CD4-positive, alpha-beta T cell (primary cell): ENCODE measurements at regions not wholly inside any gene's neighbourhood (a gene's known extent, or its start where the extent isn't known, plus 50 kb on each side); places are given as distances from the start of the nearest gene placed in this dataset.

ENCODE experiments used
- ATAC-seq: fragments of 200-7000 bp; cut with Tn5 transposase; one replicate; pipeline ENCODE4 v1.10.0; 2022; ENCODE audit warnings: mild to moderate bottlenecking; ENCODE audit not compliant: poor library complexity
- CTCF ChIA-PET: fragments of 350-600 bp; sonication (Branson Sonifier 250); formaldehyde crosslinking; loops from one replicate; lab custom pipeline; 2021; ENCODE audit warnings: antibody characterized with exemption, inconsistent platforms; lab: Charles Lee
- POLR2A ChIA-PET: fragments of 350-600 bp; sonication (Branson Sonifier 250); formaldehyde crosslinking; loops from one replicate; lab custom pipeline; 2021; ENCODE audit warnings: antibody characterized with exemption, inconsistent platforms; lab: Charles Lee
- DNase-seq, 14 experiments: peaks; one replicate each; pipeline ENCODE4 v3.0.0-alpha.2; 2013 to 2020; ENCODE audit warnings: mixed read lengths in 2 of 14
- H3K27ac ChIP-seq, 2 donors: one replicate each; pipeline versions ENCODE4 v1.5.1 to v1.7.0; 2013; ENCODE audit warnings: low read length in 2 of 2, low read depth in 1 of 2, mild to moderate bottlenecking in 1 of 2
- H3K27me3 ChIP-seq, 2 experiments: 1 replicate in 1 of 2; 2 replicates in 1 of 2; pipeline versions ENCODE4 v1.6.1 to v1.7.0; 2013; ENCODE audit warnings: low read length in 2 of 2, control low read depth in 1 of 2, mild to moderate bottlenecking in 1 of 2, moderate library complexity in 1 of 2; ENCODE audit not compliant: insufficient read depth in 2 of 2, control insufficient read depth in 1 of 2
- H3K36me3 ChIP-seq: one replicate; pipeline ENCODE4 v1.6.1; 2013; ENCODE audit warnings: low read length, control low read depth; ENCODE audit not compliant: insufficient read depth
- H3K4me1 ChIP-seq: one replicate; pipeline ENCODE4 v1.6.1; 2013; ENCODE audit warnings: low read length, control low read depth; ENCODE audit not compliant: insufficient read depth
- H3K4me3 ChIP-seq: one replicate; pipeline ENCODE4 v1.5.1; 2013; ENCODE audit warnings: mild to moderate bottlenecking, low read length, moderate library complexity
- H3K9me3 ChIP-seq, 2 experiments: 1 replicate in 1 of 2; 2 replicates in 1 of 2; pipeline versions ENCODE4 v1.6.1 to v1.7.0; 2013; ENCODE audit warnings: low read length in 2 of 2, mild to moderate bottlenecking in 2 of 2, control low read depth in 1 of 2, moderate library complexity in 1 of 2; ENCODE audit not compliant: control insufficient read depth in 1 of 2, insufficient read depth in 1 of 2
- H3K27ac Mint-ChIP-seq: one replicate; pipeline ENCODE4 v1.8.0; 2020; ENCODE audit warnings: mixed read lengths
- H3K27me3 Mint-ChIP-seq: one replicate; pipeline ENCODE4 v1.8.0; 2021; ENCODE audit warnings: mixed read lengths
- H3K36me3 Mint-ChIP-seq: one replicate; pipeline ENCODE4 v1.8.0; 2021; ENCODE audit warnings: low read depth, mixed read lengths
- H3K4me1 Mint-ChIP-seq: one replicate; pipeline ENCODE4 v1.8.0; 2021; ENCODE audit warnings: low read depth, mixed read lengths
- H3K4me3 Mint-ChIP-seq: one replicate; pipeline ENCODE4 v1.8.0; 2020; ENCODE audit warnings: mild to moderate bottlenecking, mixed read lengths
- H3K9me3 Mint-ChIP-seq: one replicate; pipeline ENCODE4 v1.8.0; 2020; ENCODE audit warnings: mixed read lengths
- intact Hi-C, 2 experiments: fragments of 100-400 bp; cut with DNase I in 1 of 2; cut with micrococcal nuclease in 1 of 2; formaldehyde crosslinking; loops; one replicate each; pipeline versions ENCODE4 v1.15.1 to v1.9.0; 2023 to 2025; cut with DNase I, micrococcal nuclease
- TF ChIP-seq, protein P1 (sequence below): fragments of 200-600 bp; IDR thresholded peaks from one replicate; pipeline ENCODE4 v1.8.0; 2022; ENCODE audit warnings: antibody characterized with exemption, mild to moderate bottlenecking

DNA sequence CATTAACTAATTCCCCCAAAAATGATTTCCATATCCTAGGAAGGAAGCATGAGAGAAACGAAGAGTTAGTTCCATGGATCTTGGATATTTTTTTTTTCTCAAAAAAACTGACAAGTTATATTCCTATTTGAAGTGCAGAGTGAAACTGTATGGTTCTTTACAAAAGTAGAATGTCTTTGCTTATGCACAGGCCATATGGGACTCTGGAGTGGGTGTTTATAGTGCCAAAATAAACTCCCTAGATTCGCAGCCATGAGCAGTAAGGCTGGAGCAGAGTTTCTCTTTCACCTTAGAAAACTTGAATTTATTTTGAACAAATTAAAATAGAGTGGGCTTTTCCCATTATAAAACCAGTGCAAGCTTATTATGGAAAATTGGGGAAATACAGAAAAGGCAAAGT lies 239.7 kb downstream of the PDCD6IP start:
- H3K4me3 Mint-ChIP-seq, result no peak overlapping the region
- no peak overlapping the region for H3K27ac Mint-ChIP-seq
- no peaks in the 10 kb centered on the region for H3K27me3 Mint-ChIP-seq
- no peaks in the 10 kb centered on the region for H3K36me3 ChIP-seq
- H3K36me3 Mint-ChIP-seq, result no peaks in the 10 kb centered on the region
- H3K4me1 Mint-ChIP-seq, result no peaks in the 10 kb centered on the region
- no peak for ATAC-seq
- TF ChIP-seq, protein P1, sequence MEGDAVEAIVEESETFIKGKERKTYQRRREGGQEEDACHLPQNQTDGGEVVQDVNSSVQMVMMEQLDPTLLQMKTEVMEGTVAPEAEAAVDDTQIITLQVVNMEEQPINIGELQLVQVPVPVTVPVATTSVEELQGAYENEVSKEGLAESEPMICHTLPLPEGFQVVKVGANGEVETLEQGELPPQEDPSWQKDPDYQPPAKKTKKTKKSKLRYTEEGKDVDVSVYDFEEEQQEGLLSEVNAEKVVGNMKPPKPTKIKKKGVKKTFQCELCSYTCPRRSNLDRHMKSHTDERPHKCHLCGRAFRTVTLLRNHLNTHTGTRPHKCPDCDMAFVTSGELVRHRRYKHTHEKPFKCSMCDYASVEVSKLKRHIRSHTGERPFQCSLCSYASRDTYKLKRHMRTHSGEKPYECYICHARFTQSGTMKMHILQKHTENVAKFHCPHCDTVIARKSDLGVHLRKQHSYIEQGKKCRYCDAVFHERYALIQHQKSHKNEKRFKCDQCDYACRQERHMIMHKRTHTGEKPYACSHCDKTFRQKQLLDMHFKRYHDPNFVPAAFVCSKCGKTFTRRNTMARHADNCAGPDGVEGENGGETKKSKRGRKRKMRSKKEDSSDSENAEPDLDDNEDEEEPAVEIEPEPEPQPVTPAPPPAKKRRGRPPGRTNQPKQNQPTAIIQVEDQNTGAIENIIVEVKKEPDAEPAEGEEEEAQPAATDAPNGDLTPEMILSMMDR, result no peak
- H3K27me3 ChIP-seq, result no peaks in the 10 kb centered on the region
- H3K9me3 ChIP-seq, result no peaks in the 10 kb centered on the region
- H3K4me1 ChIP-seq, result no peaks in the 10 kb centered on the region
- H3K4me3 ChIP-seq, result no peak overlapping the region
- DNase-seq, result no peak
- ChIA-PET POLR2A (no interaction called here), CTCF (no interaction called here)
- H3K27ac ChIP-seq, result no peak overlapping the region
- intact Hi-C loops, result no loop called here
- H3K9me3 Mint-ChIP-seq, result no peaks in the 10 kb centered on the region

DNA sequence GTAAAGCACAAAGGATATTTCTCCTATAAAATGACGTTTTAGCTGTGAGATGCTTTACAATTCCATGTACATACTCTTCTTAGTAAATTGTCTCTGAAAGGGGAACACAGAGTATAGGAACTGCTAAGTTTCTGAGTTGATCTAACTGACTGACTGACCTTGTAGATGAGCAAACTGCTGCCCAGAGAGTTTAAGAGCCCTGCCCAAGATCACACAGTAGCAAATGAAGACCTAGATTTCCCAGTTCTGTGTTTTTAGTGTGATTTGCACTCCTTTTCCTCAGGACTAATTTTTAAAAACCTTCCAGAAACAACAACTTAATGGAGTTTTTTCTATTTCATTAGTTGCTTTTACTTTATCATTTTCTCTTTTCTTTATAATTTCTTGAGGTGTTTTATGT lies 247.7 kb downstream of the PDCD6IP start:
- no peak overlapping the region for H3K27ac ChIP-seq
- POLR2A ChIA-PET, result no interaction called here

DNA sequence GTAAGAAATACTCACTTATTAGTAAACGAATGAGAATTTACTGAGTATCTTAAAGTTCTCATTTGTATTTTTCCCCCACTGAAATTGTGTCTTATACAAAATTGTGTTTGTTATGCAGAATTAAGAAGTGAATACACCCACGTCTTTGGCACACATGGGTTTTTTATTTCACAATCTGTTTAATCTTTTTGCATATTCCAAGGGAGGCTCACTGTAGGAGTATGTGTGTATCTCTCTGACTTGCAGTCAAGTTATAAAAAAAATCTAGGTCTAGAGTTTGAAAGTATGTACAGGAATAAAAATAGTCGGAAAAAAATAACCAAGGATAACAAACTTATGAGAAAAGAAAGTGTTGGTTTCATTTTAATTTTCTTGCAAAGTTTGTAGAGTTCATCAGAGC lies 255.2 kb downstream of the PDCD6IP start:
- ATAC-seq, result no peak
- no peaks in the 10 kb centered on the region for H3K9me3 ChIP-seq
- no peaks in the 10 kb centered on the region for H3K36me3 Mint-ChIP-seq
- H3K4me1 Mint-ChIP-seq, result no peaks in the 10 kb centered on the region
- H3K27ac Mint-ChIP-seq, result no peak overlapping the region
- no peaks in the 10 kb centered on the region for H3K9me3 Mint-ChIP-seq
- H3K27me3 Mint-ChIP-seq, result peaks cover 10% of the 10 kb centered on the region
- CTCF ChIA-PET, result no interaction called here
- no peak overlapping the region for H3K4me3 Mint-ChIP-seq
- no peak overlapping the region for H3K27ac ChIP-seq
- H3K27me3 ChIP-seq, result no peaks in the 10 kb centered on the region
- intact Hi-C loops, result no loop called here
- TF ChIP-seq, protein P1, result no peak
- POLR2A ChIA-PET, result no interaction called here
- H3K4me3 ChIP-seq, result no peak overlapping the region
- DNase-seq, result no peak
- no peaks in the 10 kb centered on the region for H3K4me1 ChIP-seq
- H3K36me3 ChIP-seq, result no peaks in the 10 kb centered on the region

More for the DNA sequence above, 247.7 kb downstream of the PDCD6IP start:
- no peaks in the 10 kb centered on the region for H3K9me3 Mint-ChIP-seq
- H3K27me3 Mint-ChIP-seq, result no peaks in the 10 kb centered on the region
- intact Hi-C loops, result no loop called here
- CTCF ChIA-PET, result no interaction called here
- ATAC-seq (no peak), DNase-seq (no peak)
- H3K4me3 Mint-ChIP-seq, result no peak overlapping the region
- Histone ChIP-seq H3K4me3 (no peak overlapping the region), H3K4me1 (no peaks in the 10 kb centered on the region), H3K27me3 (no peaks in the 10 kb centered on the region), H3K9me3 (no peaks in the 10 kb centered on the region), H3K36me3 (no peaks in the 10 kb centered on the region)
- no peaks in the 10 kb centered on the region for H3K4me1 Mint-ChIP-seq
- no peaks in the 10 kb centered on the region for H3K36me3 Mint-ChIP-seq
- TF ChIP-seq, protein P1, result no peak
- H3K27ac Mint-ChIP-seq, result no peak overlapping the region
